ENCODE measurements at regions not wholly inside any gene's neighbourhood (a gene's known extent, or its start where the extent isn't known, plus 50 kb on each side); places are given as distances from the start of the nearest gene placed in this dataset.
"Not testable (repeated sequence)": the region's sequence is repeated elsewhere in the genome, so short reads cannot be mapped to it uniquely, and the experiment has no call there.

GRCh38 chr3:194939532-194939909, 253.8 kb downstream of the FAM43A start:
- Mint-ChIP-seq H3K4me1 (ENCODE audit: low read depth) (no peaks in the 10 kb centered on the region), H3K27me3 (ENCODE audit: insufficient read depth) (peaks cover 3% of the 10 kb centered on the region)
- intact Hi-C loops (cut with micrococcal nuclease), result no loop called here

DNA sequence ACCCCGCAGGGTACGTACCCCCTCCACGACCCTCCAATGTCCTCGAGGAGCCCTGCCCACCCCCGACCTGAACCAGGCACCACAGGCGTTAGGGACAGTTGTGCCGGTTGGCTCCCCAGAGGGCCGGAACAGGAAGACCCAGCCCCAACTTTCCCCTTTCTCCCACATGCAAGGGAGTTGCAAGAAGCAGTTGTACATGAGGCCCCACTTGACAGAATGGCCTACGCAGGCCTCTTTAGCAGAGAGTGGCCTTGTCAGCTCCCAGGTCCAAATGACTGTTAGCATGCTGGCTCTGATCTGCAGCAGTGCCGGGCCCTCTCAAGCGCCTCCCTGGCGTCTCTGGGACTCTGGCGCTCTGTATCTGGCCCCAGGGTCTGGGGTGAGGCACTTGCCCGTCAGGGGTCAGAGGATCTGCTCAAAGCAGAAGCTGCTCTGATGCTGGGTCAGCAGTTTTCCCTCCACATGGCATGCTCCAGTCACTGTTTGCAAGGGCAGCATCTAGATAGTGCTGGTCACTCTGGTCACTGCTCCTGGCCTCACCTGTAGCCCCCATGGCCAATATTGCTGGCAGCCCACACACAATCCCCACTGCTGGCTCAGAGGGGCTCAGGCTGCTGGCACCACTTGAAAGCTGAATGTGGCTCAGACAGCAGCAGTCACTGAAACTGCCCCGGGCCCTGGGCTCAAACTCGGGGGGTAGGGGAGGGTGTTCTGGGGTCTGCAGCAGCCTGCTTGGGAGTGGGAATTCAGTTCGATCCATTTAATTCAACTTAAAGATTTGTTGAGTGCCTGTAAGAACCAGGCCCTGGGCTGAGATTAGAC, 254.5 kb downstream of the FAM43A start:
- intact Hi-C loops (cut with micrococcal nuclease), result no loop called here
- DNase-seq (ENCODE audit: low spot score), result no peak
- no peak overlapping the region for H3K4me3 Mint-ChIP-seq
- H3K36me3 Mint-ChIP-seq (ENCODE audit: low read depth), result no peaks in the 10 kb centered on the region
- peaks cover 4% of the 10 kb centered on the region for H3K27me3 Mint-ChIP-seq (ENCODE audit: insufficient read depth)
- H3K4me1 Mint-ChIP-seq (ENCODE audit: low read depth), result no peaks in the 10 kb centered on the region
- no peaks in the 10 kb centered on the region for H3K9me3 Mint-ChIP-seq
- H3K27ac Mint-ChIP-seq, result no peak overlapping the region

More at GRCh38 chr3:194939532-194939909, 253.8 kb downstream of the FAM43A start:
- Mint-ChIP-seq H3K9me3 (no peaks in the 10 kb centered on the region), H3K36me3 (ENCODE audit: low read depth) (no peaks in the 10 kb centered on the region), H3K4me3 (no peak overlapping the region), H3K27ac (no peak overlapping the region)
- no peak for DNase-seq (ENCODE audit: low spot score)

DNA sequence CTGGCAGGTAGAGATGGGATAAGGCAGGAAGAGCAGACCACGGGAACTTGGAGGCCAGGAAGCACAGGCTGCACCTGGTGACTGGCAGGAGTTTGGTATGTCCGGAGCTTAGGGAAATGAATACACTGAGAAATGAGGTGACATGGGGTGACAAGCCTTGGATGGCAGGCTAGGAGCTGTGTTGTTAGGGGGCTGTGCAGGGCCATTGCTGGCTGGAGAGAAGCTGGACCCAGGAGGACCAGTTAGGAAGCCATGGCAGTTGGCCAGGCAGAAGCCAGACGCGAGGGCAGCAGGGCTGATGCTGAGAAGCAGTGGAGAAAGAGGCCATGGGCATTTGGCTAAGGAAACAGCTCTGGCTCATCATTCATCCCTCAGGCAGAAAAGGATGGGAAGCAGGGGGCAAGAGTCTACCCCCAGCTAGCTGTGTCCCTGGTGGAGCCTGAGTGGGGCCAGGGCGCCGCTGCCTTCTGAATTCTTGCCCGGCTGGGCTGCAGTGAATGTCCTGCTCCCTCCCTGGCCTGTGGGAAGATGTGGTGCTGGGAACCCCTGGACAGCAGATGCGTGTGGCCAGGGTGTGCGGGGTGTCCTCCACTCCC, 255.8 kb downstream of the FAM43A start:
- no peak for DNase-seq (ENCODE audit: low spot score)
- Mint-ChIP-seq H3K4me3 (no peak overlapping the region), H3K27me3 (ENCODE audit: insufficient read depth) (peaks cover 6% of the 10 kb centered on the region), H3K4me1 (ENCODE audit: low read depth) (no peaks in the 10 kb centered on the region), H3K27ac (no peak overlapping the region), H3K9me3 (no peaks in the 10 kb centered on the region), H3K36me3 (ENCODE audit: low read depth) (no peaks in the 10 kb centered on the region)
- intact Hi-C loops (cut with micrococcal nuclease), result no loop called here

DNA sequence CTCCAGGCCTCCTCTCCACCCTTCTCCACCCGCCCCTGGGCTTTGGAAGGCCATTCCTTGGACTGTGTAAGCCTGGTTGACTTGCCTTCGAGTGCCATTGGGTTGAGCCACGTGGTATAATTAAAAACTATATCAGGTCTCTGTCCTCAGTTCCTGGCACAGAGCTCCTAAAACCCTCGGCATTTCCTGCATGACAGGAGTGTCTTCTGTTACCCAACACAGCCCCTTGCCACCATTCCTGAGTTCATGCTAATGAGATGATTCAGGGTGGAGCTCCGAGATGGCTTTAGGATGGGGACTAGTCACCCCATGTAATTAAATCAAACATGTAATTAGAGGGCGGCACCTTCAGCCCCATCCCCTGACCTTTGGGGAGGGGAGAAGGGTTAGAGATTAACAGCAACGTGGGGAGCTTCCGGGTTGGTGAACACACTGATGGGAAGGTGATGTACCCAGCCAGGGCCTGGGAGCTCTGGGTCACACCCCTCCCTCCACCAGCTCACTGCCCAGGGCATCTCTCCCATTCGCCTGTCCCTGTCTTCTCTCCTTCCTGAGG, 256.4 kb downstream of the FAM43A start:
- no peaks in the 10 kb centered on the region for H3K4me1 Mint-ChIP-seq (ENCODE audit: low read depth)
- H3K27ac Mint-ChIP-seq, result no peak overlapping the region
- no peak overlapping the region for H3K4me3 Mint-ChIP-seq
- intact Hi-C loops (cut with micrococcal nuclease), result no loop called here
- no peaks in the 10 kb centered on the region for H3K36me3 Mint-ChIP-seq (ENCODE audit: low read depth)
- no peak for DNase-seq (ENCODE audit: low spot score)
- peaks cover 6% of the 10 kb centered on the region for H3K27me3 Mint-ChIP-seq (ENCODE audit: insufficient read depth)
- H3K9me3 Mint-ChIP-seq, result no peaks in the 10 kb centered on the region

DNA sequence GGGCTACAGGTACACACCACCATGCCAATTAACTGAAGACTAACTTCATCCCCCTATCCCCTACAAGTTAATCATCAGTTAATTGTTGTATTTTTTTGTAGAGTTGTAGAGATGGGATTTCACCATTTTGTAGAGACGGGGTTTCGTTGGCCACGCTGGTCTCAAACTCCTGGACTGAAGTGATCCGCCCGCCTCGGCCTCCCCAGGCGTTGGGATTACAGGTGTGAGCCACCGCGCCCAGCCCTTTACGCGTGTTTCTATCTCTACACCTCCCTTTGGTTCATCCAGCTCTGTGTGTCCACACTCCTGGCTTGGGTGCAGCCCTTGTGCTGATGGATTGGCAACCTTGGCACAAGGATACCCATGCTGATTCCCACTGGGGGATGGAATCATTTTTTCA, 258.8 kb downstream of the FAM43A start:
- intact Hi-C loops (cut with micrococcal nuclease), result no loop called here
- H3K27me3 Mint-ChIP-seq (ENCODE audit: insufficient read depth), result peaks cover 10% of the 10 kb centered on the region
- H3K9me3 Mint-ChIP-seq, result no peaks in the 10 kb centered on the region
- DNase-seq (ENCODE audit: low spot score), result no peak
- H3K27ac Mint-ChIP-seq, result no peak overlapping the region
- no peaks in the 10 kb centered on the region for H3K4me1 Mint-ChIP-seq (ENCODE audit: low read depth)
- no peaks in the 10 kb centered on the region for H3K36me3 Mint-ChIP-seq (ENCODE audit: low read depth)
- no peak overlapping the region for H3K4me3 Mint-ChIP-seq

DNA sequence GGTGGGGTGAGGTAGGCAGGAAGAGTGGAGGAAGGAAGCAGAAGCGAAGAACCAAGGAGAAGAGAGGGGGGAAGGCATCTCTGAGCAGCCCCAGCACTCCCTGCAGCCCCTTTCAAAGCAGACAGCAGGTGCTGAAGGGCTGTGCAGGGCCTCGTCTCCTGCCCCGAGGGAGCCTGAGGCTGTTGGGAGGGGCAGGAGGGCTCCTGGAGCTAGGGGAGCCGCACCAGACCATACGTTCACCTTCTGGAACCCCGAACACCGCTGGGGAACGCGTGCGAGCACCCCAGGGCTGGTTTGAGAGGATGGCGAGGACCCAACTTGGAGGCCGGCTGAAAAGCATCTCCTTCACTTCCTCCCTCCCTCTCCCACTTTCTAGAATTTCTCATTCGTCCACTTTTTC, 259.8 kb downstream of the FAM43A start:
- DNase-seq (ENCODE audit: low spot score), result no peak
- H3K36me3 Mint-ChIP-seq (ENCODE audit: low read depth), result no peaks in the 10 kb centered on the region
- H3K9me3 Mint-ChIP-seq, result no peaks in the 10 kb centered on the region
- H3K27ac Mint-ChIP-seq, result no peak overlapping the region
- no peak overlapping the region for H3K4me3 Mint-ChIP-seq
- intact Hi-C loops (cut with micrococcal nuclease), result no loop called here
- peaks cover 10% of the 10 kb centered on the region for H3K27me3 Mint-ChIP-seq (ENCODE audit: insufficient read depth)
- H3K4me1 Mint-ChIP-seq (ENCODE audit: low read depth), result no peaks in the 10 kb centered on the region

GRCh38 chr3:194946091-194946490, 260.4 kb downstream of the FAM43A start:
- Mint-ChIP-seq H3K27ac (no peak overlapping the region), H3K4me1 (ENCODE audit: low read depth) (no peaks in the 10 kb centered on the region), H3K27me3 (ENCODE audit: insufficient read depth) (peaks cover 10% of the 10 kb centered on the region), H3K9me3 (no peaks in the 10 kb centered on the region), H3K4me3 (no peak overlapping the region), H3K36me3 (ENCODE audit: low read depth) (no peaks in the 10 kb centered on the region)
- no peak for DNase-seq (ENCODE audit: low spot score)
- intact Hi-C loops (cut with micrococcal nuclease), result no loop called here

- Mint-ChIP-seq H3K9me3 (no peaks in the 10 kb centered on the region), H3K36me3 (ENCODE audit: low read depth) (no peaks in the 10 kb centered on the region), H3K27ac (no peak overlapping the region), H3K4me1 (ENCODE audit: low read depth) (no peaks in the 10 kb centered on the region), H3K4me3 (no peak overlapping the region), H3K27me3 (ENCODE audit: insufficient read depth) (peaks cover 8% of the 10 kb centered on the region)
- no peak for DNase-seq (ENCODE audit: low spot score)
- intact Hi-C loops (cut with micrococcal nuclease), result no loop called here
These were observed 263.9 kb downstream of the FAM43A start for GRCh38 chr3:194949592-194949991.

DNA sequence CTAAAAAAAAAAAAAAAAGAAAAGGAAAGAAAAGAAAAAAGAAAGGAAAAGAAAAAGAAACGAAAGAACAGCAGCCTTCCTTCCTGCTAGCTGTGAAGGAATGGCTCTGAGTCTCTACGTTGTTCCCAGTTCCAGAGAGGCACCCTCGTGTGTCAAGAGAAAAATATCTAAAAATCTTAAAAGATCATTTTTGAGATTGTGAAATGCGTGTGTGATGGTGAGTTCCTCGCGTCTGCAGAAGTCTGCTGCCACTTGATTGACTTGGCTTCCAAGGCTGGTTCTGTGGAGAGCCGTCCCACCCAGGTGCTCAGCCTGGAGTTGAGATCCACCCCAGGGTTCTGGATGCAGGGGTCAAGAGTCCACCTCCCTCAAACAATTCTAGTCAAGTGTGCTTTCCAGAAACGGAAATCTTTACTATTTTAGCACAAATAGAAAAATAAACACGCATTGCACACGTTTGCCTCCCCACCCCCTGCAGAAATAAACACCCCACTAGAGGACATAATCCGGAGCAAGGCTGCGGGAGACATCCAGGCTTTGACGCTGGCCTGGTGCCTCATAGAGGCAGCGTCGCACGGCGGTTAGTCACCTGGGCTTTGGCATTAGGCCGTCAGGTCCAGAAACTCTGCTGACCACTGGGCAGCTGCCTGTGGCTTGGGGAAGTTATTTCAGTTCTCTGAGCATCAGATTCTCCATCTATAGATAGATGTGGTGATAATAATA, 265.4 kb downstream of the FAM43A start:
- H3K4me3 Mint-ChIP-seq, result no peak overlapping the region
- intact Hi-C loops (cut with micrococcal nuclease), result no loop called here
- H3K27ac Mint-ChIP-seq, result no peak overlapping the region
- H3K9me3 Mint-ChIP-seq, result no peaks in the 10 kb centered on the region
- DNase-seq (ENCODE audit: low spot score), result no peak
- no peaks in the 10 kb centered on the region for H3K36me3 Mint-ChIP-seq (ENCODE audit: low read depth)
- H3K4me1 Mint-ChIP-seq (ENCODE audit: low read depth), result no peaks in the 10 kb centered on the region
- H3K27me3 Mint-ChIP-seq (ENCODE audit: insufficient read depth), result peaks cover 4% of the 10 kb centered on the region

DNA sequence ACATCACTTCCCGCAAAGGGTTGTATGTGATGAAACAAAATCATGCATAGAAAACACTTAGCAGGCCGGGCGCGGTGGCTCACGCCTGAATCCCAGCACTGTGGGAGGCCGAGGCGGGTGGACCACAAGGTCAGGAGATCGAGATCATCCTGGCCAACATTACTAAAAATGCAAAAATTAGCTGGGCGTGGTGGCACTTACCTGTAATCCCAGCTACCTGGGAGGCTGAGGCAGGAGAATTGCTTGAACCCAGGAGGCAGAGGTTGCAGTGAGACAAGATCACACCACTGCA, 265.9 kb downstream of the FAM43A start:
- DNase-seq (ENCODE audit: low spot score); H3K4me1 Mint-ChIP-seq (ENCODE audit: low read depth); H3K9me3 Mint-ChIP-seq; H3K27me3 Mint-ChIP-seq (ENCODE audit: insufficient read depth); intact Hi-C loops (cut with micrococcal nuclease); H3K36me3 Mint-ChIP-seq (ENCODE audit: low read depth); H3K27ac Mint-ChIP-seq; H3K4me3 Mint-ChIP-seq: not testable (repeated sequence)

DNA sequence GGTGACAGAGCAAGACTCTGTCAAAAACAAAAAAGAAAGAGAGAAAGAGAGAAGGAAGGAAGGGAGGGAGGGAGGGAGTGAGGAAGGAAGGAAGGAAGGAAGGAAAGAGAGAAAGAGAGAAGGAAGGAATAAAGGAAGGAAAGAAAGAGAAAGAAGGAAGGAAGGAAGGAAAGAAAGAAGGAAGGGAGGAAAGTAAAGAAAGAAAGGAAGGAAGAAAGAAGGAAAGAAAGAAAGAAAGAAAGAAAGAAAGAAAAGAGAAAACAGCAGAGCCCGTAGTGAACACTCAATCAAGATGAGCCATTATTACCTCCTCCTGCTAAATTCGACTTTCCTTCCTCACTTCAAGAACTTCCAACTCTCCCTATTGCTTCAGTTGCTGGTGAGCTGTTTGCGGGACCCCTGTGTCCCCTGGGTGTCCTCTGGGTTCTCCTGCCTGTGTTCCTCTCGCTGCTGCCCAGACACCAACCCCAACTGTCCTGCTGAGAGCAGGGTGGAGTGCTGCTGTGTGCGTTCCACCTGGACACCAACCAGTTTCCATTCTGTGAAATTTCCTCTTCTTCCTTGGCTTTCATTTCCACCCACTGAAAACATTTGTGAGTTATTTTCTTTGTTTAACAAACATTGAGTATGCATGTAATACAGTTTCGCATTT, 266.4 kb downstream of the FAM43A start:
- no peak overlapping the region for H3K4me3 Mint-ChIP-seq
- no peaks in the 10 kb centered on the region for H3K4me1 Mint-ChIP-seq (ENCODE audit: low read depth)
- peaks cover 4% of the 10 kb centered on the region for H3K27me3 Mint-ChIP-seq (ENCODE audit: insufficient read depth)
- intact Hi-C loops (cut with micrococcal nuclease), result no loop called here
- no peak for DNase-seq (ENCODE audit: low spot score)
- no peaks in the 10 kb centered on the region for H3K9me3 Mint-ChIP-seq
- no peak overlapping the region for H3K27ac Mint-ChIP-seq
- H3K36me3 Mint-ChIP-seq (ENCODE audit: low read depth), result no peaks in the 10 kb centered on the region

GRCh38 chr3:194952841-194953241, 267.2 kb downstream of the FAM43A start:
- Mint-ChIP-seq H3K9me3 (no peaks in the 10 kb centered on the region), H3K27ac (no peak overlapping the region), H3K27me3 (ENCODE audit: insufficient read depth) (peaks cover 2% of the 10 kb centered on the region), H3K4me1 (ENCODE audit: low read depth) (no peaks in the 10 kb centered on the region), H3K4me3 (no peak overlapping the region), H3K36me3 (ENCODE audit: low read depth) (no peaks in the 10 kb centered on the region)
- intact Hi-C loops (cut with micrococcal nuclease), result no loop called here
- DNase-seq (ENCODE audit: low spot score), result no peak

GRCh38 chr3:194953291-194953690, 267.6 kb downstream of the FAM43A start:
- DNase-seq (ENCODE audit: low spot score), result no peak
- intact Hi-C loops (cut with micrococcal nuclease), result no loop called here
- no peak overlapping the region for H3K27ac Mint-ChIP-seq

More at GRCh38 chr3:194953291-194953690, 267.6 kb downstream of the FAM43A start:
- peaks cover 1% of the 10 kb centered on the region for H3K27me3 Mint-ChIP-seq (ENCODE audit: insufficient read depth)
- no peaks in the 10 kb centered on the region for H3K36me3 Mint-ChIP-seq (ENCODE audit: low read depth)
- H3K9me3 Mint-ChIP-seq, result no peaks in the 10 kb centered on the region
- no peak overlapping the region for H3K4me3 Mint-ChIP-seq
- H3K4me1 Mint-ChIP-seq (ENCODE audit: low read depth), result no peaks in the 10 kb centered on the region
